Astrocyte (in vitro differentiated cells and primary cell): ENCODE measurements at regions not wholly inside any gene's neighbourhood (a gene's known extent, or its start where the extent isn't known, plus 50 kb on each side); places are given as distances from the start of the nearest gene placed in this dataset.

Experiments used
- CTCF ChIP-seq: IDR thresholded peaks from 2 replicates; pipeline ENCODE4 v1.5.1; 2011; ENCODE audit warnings: low read depth, mild to moderate bottlenecking, inconsistent platforms, low read length, moderate library complexity; ENCODE audit not compliant: insufficient read depth
- EZH2 ChIP-seq: IDR thresholded peaks from 2 replicates; pipeline ENCODE4 v1.6.1; 2012; ENCODE audit warnings: mild to moderate bottlenecking, low read length, inconsistent platforms; ENCODE audit not compliant: insufficient read depth

DNA sequence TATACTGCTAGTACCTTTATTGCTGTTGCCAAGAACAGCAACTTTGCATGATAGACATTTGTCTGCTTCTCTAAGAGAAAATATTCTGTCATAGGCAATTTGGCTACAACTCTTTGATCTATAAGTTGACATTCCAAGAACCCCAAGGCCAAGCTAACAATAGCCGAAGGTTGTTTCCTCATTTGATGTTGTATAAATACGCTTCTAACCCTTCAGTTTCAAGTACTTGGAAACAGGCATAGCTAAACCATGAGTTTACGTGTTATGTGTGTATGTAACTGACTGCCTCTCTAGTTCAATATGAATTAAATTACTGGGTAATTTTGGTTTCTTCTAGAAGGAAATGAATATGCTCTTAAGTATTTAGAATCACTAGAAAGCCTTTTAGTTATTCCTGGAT, 1034.0 kb downstream of the TLE4 start:
- TF ChIP-seq CTCF (no peak), EZH2 (no peak)
